ENCODE measurements at regions not wholly inside any gene's neighbourhood (a gene's known extent, or its start where the extent isn't known, plus 50 kb on each side); places are given as distances from the start of the nearest gene placed in this dataset.
"Not testable (repeated sequence)": the region's sequence is repeated elsewhere in the genome, so short reads cannot be mapped to it uniquely, and the experiment has no call there.

GRCh38 chr3:174465177-174465576 is 394.0 kb upstream of the NAALADL2 start:
- DNase-seq (ENCODE audit: insufficient read length) (no peak), FAIRE-seq (no peak)
- no peak for TF ChIP-seq TAF1 (IDR thresholded peaks at IDR 0.05; ENCODE audit: borderline replicate concordance, low read depth, low read length)
- no peak for TF ChIP-seq POLR2AphosphoS5 (IDR thresholded peaks at IDR 0.05; ENCODE audit: low read depth, low read length)
- no peak for TF ChIP-seq POLR2A (IDR thresholded peaks at IDR 0.05; ENCODE audit: low read depth, low read length)

GRCh38 chr3:174466471-174467054 is 392.6 kb upstream of the NAALADL2 start:
- FAIRE-seq = no peak
- no peak for DNase-seq (ENCODE audit: insufficient read length)
- TF ChIP-seq POLR2A (IDR thresholded peaks at IDR 0.05; ENCODE audit: low read depth, low read length) (no peak), TAF1 (IDR thresholded peaks at IDR 0.05; ENCODE audit: borderline replicate concordance, low read depth, low read length) (no peak), POLR2AphosphoS5 (IDR thresholded peaks at IDR 0.05; ENCODE audit: low read depth, low read length) (no peak)

GRCh38 chr3:174477491-174477890 is 381.6 kb upstream of the NAALADL2 start:
- TF ChIP-seq POLR2AphosphoS5 (IDR thresholded peaks at IDR 0.05; ENCODE audit: low read depth, low read length) = no peak
- TF ChIP-seq TAF1 (IDR thresholded peaks at IDR 0.05; ENCODE audit: borderline replicate concordance, low read depth, low read length) = no peak
- no peak for TF ChIP-seq POLR2A (IDR thresholded peaks at IDR 0.05; ENCODE audit: low read depth, low read length)
- DNase-seq (ENCODE audit: insufficient read length) (no peak), FAIRE-seq (no peak)

GRCh38 chr3:174480767-174481166 is 378.4 kb upstream of the NAALADL2 start:
- FAIRE-seq (no peak), DNase-seq (ENCODE audit: insufficient read length) (no peak)
- TF ChIP-seq POLR2A (IDR thresholded peaks at IDR 0.05; ENCODE audit: low read depth, low read length) = no peak
- TF ChIP-seq POLR2AphosphoS5 (IDR thresholded peaks at IDR 0.05; ENCODE audit: low read depth, low read length) = no peak
- no peak for TF ChIP-seq TAF1 (IDR thresholded peaks at IDR 0.05; ENCODE audit: borderline replicate concordance, low read depth, low read length)

- FAIRE-seq = no peak
- DNase-seq (ENCODE audit: insufficient read length) = no peak
- TF ChIP-seq TAF1 (IDR thresholded peaks at IDR 0.05; ENCODE audit: borderline replicate concordance, low read depth, low read length) (no peak), POLR2AphosphoS5 (IDR thresholded peaks at IDR 0.05; ENCODE audit: low read depth, low read length) (no peak), POLR2A (IDR thresholded peaks at IDR 0.05; ENCODE audit: low read depth, low read length) (no peak)
These were observed 376.6 kb upstream of the NAALADL2 start for GRCh38 chr3:174482541-174482940.

GRCh38 chr3:174483254-174483653 is 375.9 kb upstream of the NAALADL2 start:
- DNase-seq (ENCODE audit: insufficient read length) (no peak), FAIRE-seq (no peak)
- no peak for TF ChIP-seq POLR2AphosphoS5 (IDR thresholded peaks at IDR 0.05; ENCODE audit: low read depth, low read length)
- no peak for TF ChIP-seq POLR2A (IDR thresholded peaks at IDR 0.05; ENCODE audit: low read depth, low read length)
- TF ChIP-seq TAF1 (IDR thresholded peaks at IDR 0.05; ENCODE audit: borderline replicate concordance, low read depth, low read length) = no peak

GRCh38 chr3:174483856-174484255 is 375.3 kb upstream of the NAALADL2 start:
- not testable (repeated sequence) for DNase-seq (ENCODE audit: insufficient read length); FAIRE-seq

- DNase-seq (ENCODE audit: insufficient read length) = no peak
- no peak for FAIRE-seq
- no peak for TF ChIP-seq TAF1 (IDR thresholded peaks at IDR 0.05; ENCODE audit: borderline replicate concordance, low read depth, low read length)
- no peak for TF ChIP-seq POLR2A (IDR thresholded peaks at IDR 0.05; ENCODE audit: low read depth, low read length)
- TF ChIP-seq POLR2AphosphoS5 (IDR thresholded peaks at IDR 0.05; ENCODE audit: low read depth, low read length) = no peak
These were observed 370.6 kb upstream of the NAALADL2 start for GRCh38 chr3:174488527-174488926.

- no peak for TF ChIP-seq POLR2A (IDR thresholded peaks at IDR 0.05; ENCODE audit: low read depth, low read length)
- TF ChIP-seq POLR2AphosphoS5 (IDR thresholded peaks at IDR 0.05; ENCODE audit: low read depth, low read length) = no peak
- TF ChIP-seq TAF1 (IDR thresholded peaks at IDR 0.05; ENCODE audit: borderline replicate concordance, low read depth, low read length) = no peak
- FAIRE-seq = no peak
- no peak for DNase-seq (ENCODE audit: insufficient read length)
These were observed 363.8 kb upstream of the NAALADL2 start for GRCh38 chr3:174495311-174495710.

GRCh38 chr3:174495928-174496327 is 363.2 kb upstream of the NAALADL2 start:
- DNase-seq (ENCODE audit: insufficient read length) (no peak), FAIRE-seq (no peak)
- TF ChIP-seq POLR2A (IDR thresholded peaks at IDR 0.05; ENCODE audit: low read depth, low read length) (no peak), POLR2AphosphoS5 (IDR thresholded peaks at IDR 0.05; ENCODE audit: low read depth, low read length) (no peak), TAF1 (IDR thresholded peaks at IDR 0.05; ENCODE audit: borderline replicate concordance, low read depth, low read length) (no peak)

- no peak for FAIRE-seq
- no peak for TF ChIP-seq POLR2AphosphoS5 (IDR thresholded peaks at IDR 0.05; ENCODE audit: low read depth, low read length)
- TF ChIP-seq POLR2A (IDR thresholded peaks at IDR 0.05; ENCODE audit: low read depth, low read length) = no peak
- TF ChIP-seq TAF1 (IDR thresholded peaks at IDR 0.05; ENCODE audit: borderline replicate concordance, low read depth, low read length) = no peak
These were observed 360.5 kb upstream of the NAALADL2 start for GRCh38 chr3:174498638-174499037.

GRCh38 chr3:174505266-174505665 is 353.9 kb upstream of the NAALADL2 start:
- FAIRE-seq (no peak), DNase-seq (ENCODE audit: insufficient read length) (no peak)
- TF ChIP-seq POLR2AphosphoS5 (IDR thresholded peaks at IDR 0.05; ENCODE audit: low read depth, low read length) (no peak), POLR2A (IDR thresholded peaks at IDR 0.05; ENCODE audit: low read depth, low read length) (no peak), TAF1 (IDR thresholded peaks at IDR 0.05; ENCODE audit: borderline replicate concordance, low read depth, low read length) (no peak)

More at GRCh38 chr3:174498638-174499037, 360.5 kb upstream of the NAALADL2 start:
- DNase-seq (ENCODE audit: insufficient read length) = no peak

GRCh38 chr3:174524203-174524602 is 334.9 kb upstream of the NAALADL2 start:
- no peak for TF ChIP-seq TAF1 (IDR thresholded peaks at IDR 0.05; ENCODE audit: borderline replicate concordance, low read depth, low read length)
- no peak for DNase-seq (ENCODE audit: insufficient read length)
- FAIRE-seq = no peak

Data from GM12892 (cell line).